ENCODE measurements at regions not wholly inside any gene's neighbourhood (a gene's known extent, or its start where the extent isn't known, plus 50 kb on each side); places are given as distances from the start of the nearest gene placed in this dataset.

DNA sequence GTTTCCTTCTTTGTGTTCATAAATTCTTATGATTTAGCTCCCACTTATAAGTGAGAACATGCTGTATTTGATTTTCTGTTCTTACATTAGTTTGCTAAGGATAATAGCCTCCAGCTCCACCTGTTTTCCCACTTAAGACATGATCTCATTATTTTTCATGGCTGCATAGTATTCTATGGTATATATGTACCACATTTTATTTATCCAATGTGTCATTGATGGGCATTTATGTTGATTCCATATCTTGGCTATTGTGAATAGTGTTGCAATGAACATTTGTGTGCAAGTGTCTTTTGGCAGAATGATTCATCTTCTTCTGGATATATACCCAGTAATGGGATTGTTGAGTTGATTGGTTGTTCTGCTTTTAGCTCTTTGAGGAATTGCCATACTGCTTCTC lies 1234.8 kb downstream of the ADGRL3 start:
- intact Hi-C loops (cut with micrococcal nuclease; ENCODE audit: unreplicated experiment) (no loop called here), in situ Hi-C loops (cut with HindIII; ENCODE audit: extremely low pct_ligation_motif_present, low pct_unique_long_range_greater_than_20kb) (no loop called here)
- Histone ChIP-seq H2AFZ (ENCODE audit: low read length) (no peak overlapping the region), H3K9me3 (ENCODE audit: low read length) (peaks cover 22% of the 10 kb centered on the region), H3K27me3 (ENCODE audit: control insufficient read depth in 1 of 2, insufficient read depth in 2 of 2, low read length in 2 of 2) (no peaks in the 10 kb centered on the region), H3K79me2 (ENCODE audit: insufficient read depth, low read length) (no peaks in the 10 kb centered on the region), H3K4me1 (ENCODE audit: insufficient read depth, low read length) (no peaks in the 10 kb centered on the region), H4K20me1 (ENCODE audit: insufficient read depth, low read length) (no peaks in the 10 kb centered on the region), H3K36me3 (replicated peaks in 1 of 2; ENCODE audit: control insufficient read depth in 1 of 2, insufficient read depth in 2 of 2, low read length in 2 of 2) (no peaks in the 10 kb centered on the region), H3K4me2 (ENCODE audit: low read depth, low read length) (no peak overlapping the region), H3K27ac (ENCODE audit: extremely low read length, insufficient read depth, low read length) (no peak overlapping the region), H3K9ac (ENCODE audit: insufficient read depth, low read depth, low read length) (no peak overlapping the region), H3K4me3 (replicated peaks in 1 of 3; ENCODE audit: insufficient read depth in 1 of 3, low read depth in 2 of 3, low read length in 3 of 3) (no peak overlapping the region)
- CTCF ChIA-PET (ENCODE audit: low intra/inter-chr PET ratio, low total read pairs), result no interaction called here
- no TSS peak for BruUV-seq (replicated peaks)
- no peak for ATAC-seq
- POLR2A ChIA-PET, result no interaction called here
- TF ChIP-seq KLF6 (CRISPR knock-in tag; IDR thresholded peaks at IDR 0.05) (no peak), EED (CRISPR knock-in tag; IDR thresholded peaks at IDR 0.05) (no peak)
- TF ChIP-seq, protein P1, sequence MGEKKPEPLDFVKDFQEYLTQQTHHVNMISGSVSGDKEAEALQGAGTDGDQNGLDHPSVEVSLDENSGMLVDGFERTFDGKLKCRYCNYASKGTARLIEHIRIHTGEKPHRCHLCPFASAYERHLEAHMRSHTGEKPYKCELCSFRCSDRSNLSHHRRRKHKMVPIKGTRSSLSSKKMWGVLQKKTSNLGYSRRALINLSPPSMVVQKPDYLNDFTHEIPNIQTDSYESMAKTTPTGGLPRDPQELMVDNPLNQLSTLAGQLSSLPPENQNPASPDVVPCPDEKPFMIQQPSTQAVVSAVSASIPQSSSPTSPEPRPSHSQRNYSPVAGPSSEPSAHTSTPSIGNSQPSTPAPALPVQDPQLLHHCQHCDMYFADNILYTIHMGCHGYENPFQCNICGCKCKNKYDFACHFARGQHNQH (CRISPR knock-in tag; IDR thresholded peaks at IDR 0.05), result no peak
- TF ChIP-seq, protein P2, sequence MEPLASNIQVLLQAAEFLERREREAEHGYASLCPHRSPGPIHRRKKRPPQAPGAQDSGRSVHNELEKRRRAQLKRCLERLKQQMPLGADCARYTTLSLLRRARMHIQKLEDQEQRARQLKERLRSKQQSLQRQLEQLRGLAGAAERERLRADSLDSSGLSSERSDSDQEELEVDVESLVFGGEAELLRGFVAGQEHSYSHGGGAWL (CRISPR knock-in tag; IDR thresholded peaks at IDR 0.05), result no peak
- TF ChIP-seq, protein P3, sequence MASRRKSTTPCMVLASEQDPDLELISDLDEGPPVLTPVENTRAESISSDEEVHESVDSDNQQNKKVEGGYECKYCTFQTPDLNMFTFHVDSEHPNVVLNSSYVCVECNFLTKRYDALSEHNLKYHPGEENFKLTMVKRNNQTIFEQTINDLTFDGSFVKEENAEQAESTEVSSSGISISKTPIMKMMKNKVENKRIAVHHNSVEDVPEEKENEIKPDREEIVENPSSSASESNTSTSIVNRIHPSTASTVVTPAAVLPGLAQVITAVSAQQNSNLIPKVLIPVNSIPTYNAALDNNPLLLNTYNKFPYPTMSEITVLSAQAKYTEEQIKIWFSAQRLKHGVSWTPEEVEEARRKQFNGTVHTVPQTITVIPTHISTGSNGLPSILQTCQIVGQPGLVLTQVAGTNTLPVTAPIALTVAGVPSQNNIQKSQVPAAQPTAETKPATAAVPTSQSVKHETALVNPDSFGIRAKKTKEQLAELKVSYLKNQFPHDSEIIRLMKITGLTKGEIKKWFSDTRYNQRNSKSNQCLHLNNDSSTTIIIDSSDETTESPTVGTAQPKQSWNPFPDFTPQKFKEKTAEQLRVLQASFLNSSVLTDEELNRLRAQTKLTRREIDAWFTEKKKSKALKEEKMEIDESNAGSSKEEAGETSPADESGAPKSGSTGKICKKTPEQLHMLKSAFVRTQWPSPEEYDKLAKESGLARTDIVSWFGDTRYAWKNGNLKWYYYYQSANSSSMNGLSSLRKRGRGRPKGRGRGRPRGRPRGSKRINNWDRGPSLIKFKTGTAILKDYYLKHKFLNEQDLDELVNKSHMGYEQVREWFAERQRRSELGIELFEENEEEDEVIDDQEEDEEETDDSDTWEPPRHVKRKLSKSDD (CRISPR knock-in tag; IDR thresholded peaks at IDR 0.05; ENCODE audit: low read depth), result no peak
- TF ChIP-seq, protein P4, sequence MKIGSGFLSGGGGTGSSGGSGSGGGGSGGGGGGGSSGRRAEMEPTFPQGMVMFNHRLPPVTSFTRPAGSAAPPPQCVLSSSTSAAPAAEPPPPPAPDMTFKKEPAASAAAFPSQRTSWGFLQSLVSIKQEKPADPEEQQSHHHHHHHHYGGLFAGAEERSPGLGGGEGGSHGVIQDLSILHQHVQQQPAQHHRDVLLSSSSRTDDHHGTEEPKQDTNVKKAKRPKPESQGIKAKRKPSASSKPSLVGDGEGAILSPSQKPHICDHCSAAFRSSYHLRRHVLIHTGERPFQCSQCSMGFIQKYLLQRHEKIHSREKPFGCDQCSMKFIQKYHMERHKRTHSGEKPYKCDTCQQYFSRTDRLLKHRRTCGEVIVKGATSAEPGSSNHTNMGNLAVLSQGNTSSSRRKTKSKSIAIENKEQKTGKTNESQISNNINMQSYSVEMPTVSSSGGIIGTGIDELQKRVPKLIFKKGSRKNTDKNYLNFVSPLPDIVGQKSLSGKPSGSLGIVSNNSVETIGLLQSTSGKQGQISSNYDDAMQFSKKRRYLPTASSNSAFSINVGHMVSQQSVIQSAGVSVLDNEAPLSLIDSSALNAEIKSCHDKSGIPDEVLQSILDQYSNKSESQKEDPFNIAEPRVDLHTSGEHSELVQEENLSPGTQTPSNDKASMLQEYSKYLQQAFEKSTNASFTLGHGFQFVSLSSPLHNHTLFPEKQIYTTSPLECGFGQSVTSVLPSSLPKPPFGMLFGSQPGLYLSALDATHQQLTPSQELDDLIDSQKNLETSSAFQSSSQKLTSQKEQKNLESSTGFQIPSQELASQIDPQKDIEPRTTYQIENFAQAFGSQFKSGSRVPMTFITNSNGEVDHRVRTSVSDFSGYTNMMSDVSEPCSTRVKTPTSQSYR (CRISPR knock-in tag; IDR thresholded peaks at IDR 0.05; ENCODE audit: borderline replicate concordance), result no peak
- FAIRE-seq, result no peak
- DNase-seq (ENCODE audit: low spot score), result no peak

Measured in HepG2 (cell line).